GM18867 (cell line): ENCODE measurements at regions not wholly inside any gene's neighbourhood (a gene's known extent, or its start where the extent isn't known, plus 50 kb on each side); places are given as distances from the start of the nearest gene placed in this dataset.

Source experiments
- ATAC-seq: cut with Tn5 transposase; IDR thresholded peaks from one replicate; pipeline ENCODE4 v1.9.1; 2021; ENCODE audit warnings: mild to moderate bottlenecking, moderate library complexity; ENCODE audit not compliant: unreplicated experiment

GRCh38 chr1:82491301-82492048, 690.7 kb downstream of the ADGRL2 start:
- ATAC-seq, result no peak

DNA sequence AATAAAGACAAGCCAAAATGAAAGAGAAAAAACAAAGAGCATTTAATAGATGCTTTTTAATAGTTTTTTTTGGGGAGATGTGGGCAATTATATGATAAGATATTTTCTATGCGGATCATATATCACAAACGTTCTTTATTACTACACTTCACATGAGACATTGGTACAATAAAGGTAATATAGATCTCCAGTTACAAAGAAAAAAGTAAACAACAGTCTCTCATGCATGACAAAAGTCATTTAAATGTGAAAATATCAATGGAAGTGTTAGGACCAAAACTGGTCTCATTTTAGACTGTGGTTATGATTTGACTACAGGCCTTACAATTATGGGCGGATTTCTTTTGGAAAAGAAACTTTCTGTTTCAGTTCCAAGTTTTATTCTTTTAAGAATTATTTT, 687.0 kb downstream of the ADGRL2 start:
- no peak for ATAC-seq

GRCh38 chr1:82486969-82487368, 686.2 kb downstream of the ADGRL2 start:
- no peak for ATAC-seq

- ATAC-seq, result no peak
Measured at GRCh38 chr1:82486468-82486867, 685.7 kb downstream of the ADGRL2 start.

- ATAC-seq, result no peak
Measured at GRCh38 chr1:82485591-82486369, 685.0 kb downstream of the ADGRL2 start.

GRCh38 chr1:82483146-82483545, 682.4 kb downstream of the ADGRL2 start:
- no peak for ATAC-seq

DNA sequence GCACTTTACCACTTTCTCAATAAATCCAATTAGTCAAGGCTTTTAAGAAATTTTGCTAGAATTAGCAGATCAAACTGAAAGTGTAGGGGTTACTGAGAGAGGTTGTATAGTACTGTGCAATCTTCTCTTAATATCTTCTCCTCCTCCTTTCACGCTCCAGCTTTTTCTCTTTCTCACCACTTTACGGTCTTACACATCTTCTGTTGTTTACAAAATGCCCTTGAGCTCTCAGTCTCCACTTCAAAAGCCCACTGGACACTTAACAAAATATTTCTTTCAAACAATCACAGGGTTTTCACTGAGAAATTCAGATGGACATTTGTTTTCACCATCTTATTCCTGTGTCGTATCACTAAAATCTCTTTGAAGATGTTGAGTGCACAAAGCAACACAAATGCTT, 678.2 kb downstream of the ADGRL2 start:
- no peak for ATAC-seq

- no peak for ATAC-seq
Measured at GRCh38 chr1:82472489-82473131, 671.9 kb downstream of the ADGRL2 start.

DNA sequence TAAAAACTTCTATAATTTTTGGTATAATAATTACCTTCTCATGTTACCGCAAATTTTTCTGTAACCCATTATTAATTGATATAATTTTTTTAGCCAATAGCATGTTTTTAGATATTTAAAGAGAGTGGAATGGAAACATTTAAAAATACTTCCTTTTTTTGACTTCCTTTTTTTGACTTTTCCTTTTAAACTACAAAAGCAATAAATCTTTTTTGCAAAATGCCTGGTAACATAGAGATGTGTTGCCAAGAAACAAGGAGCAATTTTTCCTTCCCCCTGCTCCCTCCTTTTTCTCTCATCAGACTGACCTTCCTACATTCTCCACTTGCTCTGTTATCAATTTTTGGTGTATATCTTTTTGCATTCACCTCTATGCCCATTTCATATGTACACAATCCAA, 666.2 kb downstream of the ADGRL2 start:
- no peak for ATAC-seq

- no peak for ATAC-seq
Measured at GRCh38 chr1:82466416-82466815, 665.7 kb downstream of the ADGRL2 start.

DNA sequence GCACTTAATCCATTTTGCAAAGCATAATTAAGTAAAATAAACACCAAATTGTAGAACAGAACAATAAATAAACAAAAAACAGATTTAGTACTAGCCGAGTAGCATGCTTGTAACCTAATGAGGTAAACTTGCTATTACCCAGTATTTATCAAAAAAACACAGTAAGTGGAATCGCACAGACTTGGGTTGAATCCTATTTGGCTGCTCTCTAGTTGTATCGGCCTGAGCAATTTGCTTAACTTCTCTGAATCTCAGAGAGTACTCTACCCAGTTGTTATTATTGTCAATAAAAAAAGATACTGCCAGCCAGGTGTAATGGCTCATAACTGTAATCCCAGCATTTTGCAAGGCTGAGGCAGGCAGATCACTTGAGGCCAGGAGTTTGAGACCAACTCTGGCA, 664.3 kb downstream of the ADGRL2 start:
- ATAC-seq, result no peak

GRCh38 chr1:82464362-82465001, 663.7 kb downstream of the ADGRL2 start:
- ATAC-seq, result no peak

DNA sequence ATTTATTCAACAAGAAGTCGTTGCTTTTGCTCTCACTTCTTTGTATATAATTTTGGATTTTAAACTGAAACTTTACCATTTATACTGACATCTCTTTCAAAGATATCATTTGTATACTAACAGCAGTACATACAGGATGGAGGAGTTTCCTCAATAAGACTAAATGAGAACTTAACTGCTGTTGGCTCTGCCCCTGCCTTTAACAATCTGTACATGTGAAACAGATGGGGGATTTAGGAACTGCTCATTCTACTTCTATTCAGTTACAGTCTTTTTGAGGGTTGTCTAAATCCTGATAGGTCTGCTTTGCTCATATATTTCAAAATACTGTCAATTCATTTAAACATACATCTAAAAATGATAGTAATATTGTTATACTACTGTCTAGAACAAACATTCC, 663.2 kb downstream of the ADGRL2 start:
- no peak for ATAC-seq

GRCh38 chr1:82462366-82462765, 661.6 kb downstream of the ADGRL2 start:
- ATAC-seq, result no peak

DNA sequence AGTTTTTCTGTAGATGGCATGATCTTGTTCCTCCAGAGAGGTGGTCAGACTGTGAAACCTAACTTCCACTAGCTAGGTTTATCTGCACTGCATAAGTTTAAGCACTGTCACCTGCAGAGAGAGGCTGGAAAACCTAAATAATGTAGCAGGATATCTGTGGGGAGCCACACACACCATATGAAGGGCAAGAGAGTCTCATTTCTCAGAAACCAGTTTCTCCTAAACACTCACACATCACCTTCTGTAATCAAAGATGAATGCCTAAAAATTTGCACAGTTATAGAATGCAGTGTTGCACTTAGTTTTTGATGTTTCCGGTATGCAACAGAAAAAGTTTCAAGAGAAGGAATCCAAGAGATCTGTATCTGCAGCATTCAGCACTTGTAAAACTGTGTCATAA, 654.6 kb downstream of the ADGRL2 start:
- no peak for ATAC-seq

- ATAC-seq, result no peak
Measured at GRCh38 chr1:82454431-82454830, 653.7 kb downstream of the ADGRL2 start.

DNA sequence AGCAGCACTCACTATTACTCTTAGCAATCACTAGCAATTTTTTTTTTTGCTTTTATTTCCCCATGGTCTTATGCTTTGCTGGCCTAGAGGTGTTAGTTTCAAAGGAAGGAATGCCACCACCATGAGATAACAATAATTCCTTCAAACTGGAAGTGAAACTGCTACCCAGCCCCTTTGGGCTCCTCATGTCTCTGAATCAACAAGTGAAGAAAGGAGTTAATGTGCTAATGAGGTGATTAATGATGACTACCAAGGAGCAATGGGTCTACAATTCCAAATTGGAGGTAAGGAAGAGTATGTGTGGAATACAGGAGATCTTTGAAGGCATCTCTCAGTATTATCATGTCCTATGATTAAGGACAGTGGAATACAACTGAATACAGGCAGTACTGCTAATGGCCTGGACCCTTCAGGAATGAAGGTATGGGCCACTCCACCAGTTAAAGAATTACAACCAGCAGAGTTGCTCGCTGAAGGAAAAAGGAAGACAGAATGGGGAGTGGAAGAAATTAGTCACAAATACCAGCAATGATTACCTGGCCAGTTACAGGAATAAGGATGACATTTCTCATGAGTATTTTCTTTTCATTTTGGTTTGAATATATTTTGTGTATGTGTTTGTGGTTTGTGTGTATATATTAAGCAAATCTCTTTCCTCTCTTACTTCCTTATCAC, 652.9 kb downstream of the ADGRL2 start:
- ATAC-seq, result no peak

DNA sequence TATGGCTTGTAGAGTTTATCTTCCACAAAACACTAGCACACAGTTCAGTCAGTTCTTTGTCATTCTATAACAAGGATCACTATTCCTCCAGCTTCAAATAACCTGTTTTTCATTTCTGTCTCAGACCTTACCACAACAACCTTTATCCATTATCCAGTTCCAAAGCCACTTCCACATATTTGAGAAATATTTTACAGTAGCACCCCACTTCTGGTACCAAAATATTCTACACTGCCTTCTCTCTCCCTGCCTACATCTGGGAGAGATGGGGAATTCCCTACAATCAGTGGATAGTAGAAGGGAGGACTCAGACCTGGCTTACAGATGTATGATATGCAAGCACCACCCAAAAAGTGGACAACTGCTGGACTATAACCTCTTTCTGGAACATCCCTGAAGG, 651.4 kb downstream of the ADGRL2 start:
- ATAC-seq, result no peak

DNA sequence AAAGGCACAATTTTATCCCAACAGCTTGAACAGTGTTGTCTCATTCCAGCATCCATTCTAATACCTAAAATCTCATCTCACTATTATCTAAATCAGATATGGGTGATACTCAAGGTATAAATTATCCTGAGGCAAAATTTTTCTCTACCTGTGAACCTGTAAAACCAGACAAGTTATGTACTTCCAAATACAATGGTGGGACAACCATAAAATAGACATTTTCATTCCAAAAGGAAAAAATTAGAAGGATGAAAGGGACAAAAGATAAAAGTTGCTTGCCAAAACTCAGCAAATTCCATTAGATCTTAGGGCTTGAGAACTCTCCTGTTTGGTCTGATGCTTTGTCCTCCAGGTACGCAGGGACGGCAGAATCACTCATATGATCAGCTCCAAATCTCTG, 650.5 kb downstream of the ADGRL2 start:
- ATAC-seq, result no peak

DNA sequence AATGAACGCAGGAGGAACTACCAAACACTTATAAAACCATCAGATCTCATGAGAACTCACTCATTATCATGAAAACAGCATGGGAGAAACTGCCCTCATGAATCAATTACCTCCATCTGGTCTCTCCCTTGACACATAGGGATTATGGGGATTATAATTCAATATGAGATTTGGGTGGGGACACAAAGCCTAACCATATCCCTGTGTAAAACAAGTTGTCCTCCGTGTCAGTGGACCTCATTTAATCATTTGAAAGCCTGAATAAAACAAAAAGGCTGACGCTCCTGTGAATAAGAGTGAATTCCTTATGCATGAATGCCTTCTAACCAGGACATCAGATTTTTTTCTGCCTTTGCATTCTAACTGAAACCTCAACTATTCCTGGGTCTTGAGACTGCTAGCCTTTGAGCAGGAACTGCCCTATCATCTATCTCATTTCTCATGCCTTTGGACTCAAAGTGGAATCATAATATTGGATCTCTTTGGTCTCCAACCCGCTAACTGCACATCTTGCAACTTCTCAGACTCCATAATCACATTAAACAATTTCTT, 648.8 kb downstream of the ADGRL2 start:
- ATAC-seq, result no peak

- ATAC-seq, result no peak
Measured at GRCh38 chr1:82446955-82447354, 646.2 kb downstream of the ADGRL2 start.
